ENCODE measurements at regions not wholly inside any gene's neighbourhood (a gene's known extent, or its start where the extent isn't known, plus 50 kb on each side); places are given as distances from the start of the nearest gene placed in this dataset.

DNA sequence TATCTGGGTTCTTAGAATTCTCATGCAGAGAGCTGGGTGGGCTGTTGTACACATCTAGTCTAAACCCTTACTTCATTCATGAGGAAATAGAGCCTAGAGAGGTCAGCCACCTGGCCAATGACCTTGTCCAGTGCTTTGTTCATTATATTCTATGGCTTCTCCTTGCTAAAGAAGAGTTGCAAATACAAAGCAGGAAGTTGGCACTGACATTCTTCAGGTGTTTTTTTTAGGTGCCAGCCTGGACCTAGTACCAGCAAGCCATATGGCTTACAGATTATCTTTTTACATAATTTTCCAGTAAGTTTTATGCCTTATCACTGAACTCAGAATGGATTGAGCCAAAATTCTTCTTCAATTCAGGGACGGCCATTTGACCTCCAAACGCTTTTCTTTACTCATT, 54.7 kb upstream of the PGM2 start:
- TF ChIP-seq, protein P1, sequence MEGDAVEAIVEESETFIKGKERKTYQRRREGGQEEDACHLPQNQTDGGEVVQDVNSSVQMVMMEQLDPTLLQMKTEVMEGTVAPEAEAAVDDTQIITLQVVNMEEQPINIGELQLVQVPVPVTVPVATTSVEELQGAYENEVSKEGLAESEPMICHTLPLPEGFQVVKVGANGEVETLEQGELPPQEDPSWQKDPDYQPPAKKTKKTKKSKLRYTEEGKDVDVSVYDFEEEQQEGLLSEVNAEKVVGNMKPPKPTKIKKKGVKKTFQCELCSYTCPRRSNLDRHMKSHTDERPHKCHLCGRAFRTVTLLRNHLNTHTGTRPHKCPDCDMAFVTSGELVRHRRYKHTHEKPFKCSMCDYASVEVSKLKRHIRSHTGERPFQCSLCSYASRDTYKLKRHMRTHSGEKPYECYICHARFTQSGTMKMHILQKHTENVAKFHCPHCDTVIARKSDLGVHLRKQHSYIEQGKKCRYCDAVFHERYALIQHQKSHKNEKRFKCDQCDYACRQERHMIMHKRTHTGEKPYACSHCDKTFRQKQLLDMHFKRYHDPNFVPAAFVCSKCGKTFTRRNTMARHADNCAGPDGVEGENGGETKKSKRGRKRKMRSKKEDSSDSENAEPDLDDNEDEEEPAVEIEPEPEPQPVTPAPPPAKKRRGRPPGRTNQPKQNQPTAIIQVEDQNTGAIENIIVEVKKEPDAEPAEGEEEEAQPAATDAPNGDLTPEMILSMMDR (IDR thresholded peaks at IDR 0.05): no peak
- Histone ChIP-seq H3K27ac (no peak overlapping the region), H3K36me3 (ENCODE audit: insufficient read depth in 1 of 2, low read depth in 1 of 2) (no peaks in the 10 kb centered on the region), H3K4me3 (no peak overlapping the region), H3K9me3 (no peaks in the 10 kb centered on the region), H3K4me1 (no peaks in the 10 kb centered on the region), H3K27me3 (ENCODE audit: insufficient read depth in 3 of 3, low read length in 2 of 3) (no peaks in the 10 kb centered on the region)
- no peak for ATAC-seq
- WGBS, 3 donors: 62 to 78% (median 73%) methylated on average over 2 of the region's 2 CpGs
- intact Hi-C loops (cut with DNase I): no loop called here
- no peak for DNase-seq

DNA sequence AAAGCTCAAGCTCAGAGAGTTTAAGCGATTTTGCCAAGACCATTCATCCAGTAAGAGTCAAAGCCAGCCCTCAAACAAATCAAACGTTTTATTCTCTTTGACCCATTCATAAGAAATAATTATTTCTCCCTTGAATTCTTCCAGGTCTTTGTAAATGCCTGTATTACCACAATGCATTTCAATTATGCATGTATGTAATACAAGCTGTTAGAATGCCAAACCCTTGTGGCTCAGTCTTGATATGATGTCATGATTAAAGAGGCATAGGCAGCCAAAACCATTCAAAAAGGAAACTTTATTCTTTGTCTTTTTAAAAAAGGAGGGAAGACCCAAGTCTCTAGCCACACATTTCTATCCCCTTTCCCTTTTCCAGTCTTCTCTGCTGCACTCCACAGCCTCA, 56.5 kb upstream of the PGM2 start:
- TF ChIP-seq, protein P1 (IDR thresholded peaks at IDR 0.05): no peak
- H3K4me1 ChIP-seq: no peaks in the 10 kb centered on the region
- no peaks in the 10 kb centered on the region for H3K36me3 ChIP-seq (ENCODE audit: insufficient read depth in 1 of 2, low read depth in 1 of 2)
- intact Hi-C loops (cut with DNase I): no loop called here
- no peak for ATAC-seq
- no peak overlapping the region for H3K4me3 ChIP-seq
- DNase-seq: no peak
- WGBS, 3 donors: 64 to 74% (median 65%) methylated on average over 2 of the region's 2 CpGs
- no peaks in the 10 kb centered on the region for H3K27me3 ChIP-seq (ENCODE audit: insufficient read depth in 3 of 3, low read length in 2 of 3)
- no peak overlapping the region for H3K27ac ChIP-seq
- no peaks in the 10 kb centered on the region for H3K9me3 ChIP-seq

DNA sequence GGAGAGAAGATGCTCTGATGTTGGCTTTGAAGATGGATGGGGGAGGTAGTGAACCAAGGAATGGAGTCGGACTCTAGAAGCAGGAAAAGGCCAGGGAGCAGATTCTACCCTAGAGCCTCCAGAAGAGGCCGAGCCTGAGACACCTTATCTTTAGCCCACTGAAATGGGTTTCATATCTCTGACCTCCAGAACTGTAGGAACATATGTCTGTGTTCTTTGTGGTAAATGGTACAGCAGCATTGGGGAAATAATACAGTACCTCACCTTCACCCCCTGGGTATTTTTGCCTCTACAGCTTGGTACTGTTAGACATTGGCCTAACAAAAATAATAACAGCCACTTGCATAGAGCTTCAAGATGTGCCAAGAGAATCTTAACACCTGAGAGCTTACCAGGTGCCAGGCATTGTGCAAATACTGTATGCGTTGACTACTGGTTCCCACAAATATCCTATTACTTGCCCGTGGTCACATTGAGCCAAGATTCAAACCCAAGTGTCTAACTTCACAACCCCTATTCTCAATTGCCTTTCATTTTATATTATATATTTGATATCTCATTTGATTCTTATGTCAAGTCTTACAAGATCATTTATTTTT, 57.0 kb upstream of the PGM2 start:
- TF ChIP-seq, protein P1 (IDR thresholded peaks at IDR 0.05): no peak
- intact Hi-C loops (cut with DNase I): no loop called here
- Histone ChIP-seq H3K36me3 (ENCODE audit: insufficient read depth in 1 of 2, low read depth in 1 of 2) (no peaks in the 10 kb centered on the region), H3K27me3 (ENCODE audit: insufficient read depth in 3 of 3, low read length in 2 of 3) (no peaks in the 10 kb centered on the region), H3K27ac (no peak overlapping the region), H3K4me1 (no peaks in the 10 kb centered on the region), H3K9me3 (no peaks in the 10 kb centered on the region), H3K4me3 (no peak overlapping the region)
- WGBS, 3 donors: 70 to 71% (median 71%) methylated on average over 4 of the region's 4 CpGs
- no peak for DNase-seq
- peak in 1 of 4 donors; percentile 71 for ATAC-seq

DNA sequence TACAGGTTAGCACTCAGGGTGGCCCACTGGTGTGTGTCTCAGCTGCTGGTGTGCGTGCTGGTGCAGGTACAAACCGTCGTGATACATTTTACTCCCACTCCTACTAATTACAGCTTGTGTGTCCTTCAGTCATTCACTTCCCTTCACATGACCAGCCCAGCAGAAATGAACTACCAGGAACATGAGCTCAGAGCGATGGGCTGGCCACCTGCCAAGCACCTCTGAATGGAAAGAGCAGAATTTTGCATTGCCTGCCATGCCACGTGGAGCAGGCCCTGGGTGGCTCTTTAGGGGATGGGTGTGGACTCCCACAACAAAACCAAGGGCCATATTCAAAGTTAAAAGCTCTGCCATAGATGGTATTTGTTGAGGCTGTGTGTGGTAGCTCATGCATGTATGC, 58.9 kb upstream of the PGM2 start:
- 37 to 43% (median 41%) methylated on average over 5 of the region's 5 CpGs for WGBS, 3 donors
- intact Hi-C loops (cut with DNase I): no loop called here
- TF ChIP-seq, protein P1 (IDR thresholded peaks at IDR 0.05): no peak

DNA sequence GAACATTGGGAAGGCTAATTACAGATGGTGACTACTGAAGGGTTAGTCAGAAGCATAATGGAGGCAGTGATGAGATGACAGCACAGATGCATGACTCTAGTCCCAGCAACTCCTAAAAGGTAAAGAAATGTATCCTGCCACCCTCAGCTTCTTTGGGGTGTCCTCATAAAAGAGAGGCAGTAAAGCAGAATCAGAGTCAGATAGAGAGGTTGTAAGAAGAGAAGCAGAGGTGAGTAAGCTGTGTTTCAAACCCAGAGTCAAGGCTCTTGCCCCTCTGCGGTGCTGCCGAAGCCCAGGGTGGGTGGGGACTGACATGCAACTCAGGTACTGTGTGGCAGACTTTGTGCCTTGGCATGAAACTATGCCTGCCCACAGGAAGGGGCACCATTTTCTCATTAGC, 59.5 kb upstream of the PGM2 start:
- intact Hi-C loops (cut with DNase I): no loop called here
- Histone ChIP-seq H3K27ac (no peak overlapping the region), H3K27me3 (ENCODE audit: insufficient read depth in 3 of 3, low read length in 2 of 3) (no peaks in the 10 kb centered on the region), H3K4me3 (no peak overlapping the region), H3K4me1 (no peaks in the 10 kb centered on the region), H3K9me3 (no peaks in the 10 kb centered on the region), H3K36me3 (ENCODE audit: insufficient read depth in 1 of 2, low read depth in 1 of 2) (no peaks in the 10 kb centered on the region)
- no peak for DNase-seq
- no peak for ATAC-seq
- WGBS, 3 donors: 91 to 94% (median 94%) methylated on average over 2 of the region's 2 CpGs
- TF ChIP-seq, protein P1 (IDR thresholded peaks at IDR 0.05): no peak

More for the DNA sequence above, 58.9 kb upstream of the PGM2 start:
- Histone ChIP-seq H3K36me3 (ENCODE audit: insufficient read depth in 1 of 2, low read depth in 1 of 2) (no peaks in the 10 kb centered on the region), H3K4me3 (no peak overlapping the region), H3K27me3 (ENCODE audit: insufficient read depth in 3 of 3, low read length in 2 of 3) (no peaks in the 10 kb centered on the region), H3K9me3 (no peaks in the 10 kb centered on the region), H3K4me1 (no peaks in the 10 kb centered on the region), H3K27ac (no peak overlapping the region)
- ATAC-seq: peak in 1 of 4 donors; percentile 12
- peak; percentile 56 to 69 for DNase-seq
